ENCODE measurements at regions not wholly inside any gene's neighbourhood (a gene's known extent, or its start where the extent isn't known, plus 50 kb on each side); places are given as distances from the start of the nearest gene placed in this dataset.

- DNase-seq (ENCODE audit: low read depth, low spot score): no peak
- ChIA-PET CTCF (no interaction called here), POLR2A (no interaction called here)
- no peak overlapping the region for H3K27ac ChIP-seq (ENCODE audit: low read depth, low read length)
- no peaks in the 10 kb centered on the region for H3K27me3 ChIP-seq (ENCODE audit: control insufficient read depth, insufficient read depth, low read length)
- no peak for TF ChIP-seq CTCF (IDR thresholded peaks at IDR 0.05; ENCODE audit: low read depth, low read length)
- H3K4me3 ChIP-seq (ENCODE audit: low read depth, low read length): no peak overlapping the region
- peaks cover 3% of the 10 kb centered on the region; the same call in 1 of the 2 replicates for H3K9me3 ChIP-seq (ENCODE audit: control insufficient read depth, insufficient read depth, low read length)
Observed at GRCh38 chr3:182220471-182220870, 508.7 kb downstream of the SOX2 start.

DNA sequence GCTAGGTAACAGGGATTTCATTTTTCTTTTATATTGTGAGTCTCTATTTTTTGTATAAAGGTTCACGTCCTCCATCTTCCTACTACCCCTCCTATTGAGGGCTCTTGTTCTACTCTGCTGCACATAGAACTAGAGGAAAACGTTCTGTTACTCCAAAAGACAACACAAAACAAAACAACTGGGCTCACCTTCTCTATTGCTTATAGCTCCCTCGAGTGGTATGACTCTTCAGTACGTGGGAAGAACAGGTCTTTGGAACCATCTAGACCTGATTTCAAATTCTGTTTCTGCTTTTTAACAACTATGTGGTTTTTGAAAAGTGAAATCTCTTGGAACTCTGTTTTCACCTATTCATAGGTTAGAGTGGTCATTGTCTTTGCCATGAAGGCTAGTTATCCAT lies 515.3 kb downstream of the SOX2 start:
- no peak for TF ChIP-seq CTCF (IDR thresholded peaks at IDR 0.05; ENCODE audit: low read depth, low read length)
- no peak overlapping the region for H3K4me3 ChIP-seq (ENCODE audit: low read depth, low read length)
- H3K27me3 ChIP-seq (ENCODE audit: control insufficient read depth, insufficient read depth, low read length): no peaks in the 10 kb centered on the region
- CTCF ChIA-PET: no interaction called here
- POLR2A ChIA-PET: no interaction called here
- no peaks in the 10 kb centered on the region; the same call in 1 of the 2 replicates for H3K9me3 ChIP-seq (ENCODE audit: control insufficient read depth, insufficient read depth, low read length)
- no peak for DNase-seq (ENCODE audit: low read depth, low spot score)
- no peak overlapping the region for H3K27ac ChIP-seq (ENCODE audit: low read depth, low read length)

GRCh38 chr3:182233405-182233804 lies 521.7 kb downstream of the SOX2 start:
- Histone ChIP-seq H3K4me3 (ENCODE audit: low read depth, low read length) (no peak overlapping the region), H3K27me3 (ENCODE audit: control insufficient read depth, insufficient read depth, low read length) (no peaks in the 10 kb centered on the region), H3K27ac (ENCODE audit: low read depth, low read length) (no peak overlapping the region), H3K9me3 (ENCODE audit: control insufficient read depth, insufficient read depth, low read length) (peaks cover 4% of the 10 kb centered on the region)
- CTCF ChIA-PET: no interaction called here
- no peak for DNase-seq (ENCODE audit: low read depth, low spot score)
- POLR2A ChIA-PET: no interaction called here
- no peak for TF ChIP-seq CTCF (IDR thresholded peaks at IDR 0.05; ENCODE audit: low read depth, low read length)

GRCh38 chr3:182233957-182234356 lies 522.2 kb downstream of the SOX2 start:
- CTCF ChIA-PET: no interaction called here
- no peak for TF ChIP-seq CTCF (IDR thresholded peaks at IDR 0.05; ENCODE audit: low read depth, low read length)

DNA sequence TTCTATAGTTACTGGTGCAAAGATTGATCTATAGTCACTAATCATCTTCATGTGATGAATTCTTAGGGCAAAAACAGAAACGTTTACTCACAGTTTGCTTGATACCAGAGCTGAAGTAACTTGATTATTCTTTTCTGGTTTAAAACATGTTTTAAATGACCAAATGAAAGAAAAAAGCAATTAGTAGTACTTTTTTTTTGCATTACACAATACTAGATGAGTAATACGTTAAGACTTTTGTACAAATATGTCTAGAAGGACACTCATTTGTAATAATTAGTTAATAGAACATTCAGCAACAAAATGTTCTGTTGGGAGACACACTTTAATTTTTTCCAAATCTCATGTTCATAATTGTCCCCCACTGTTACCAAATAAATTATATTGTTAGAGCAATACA lies 523.2 kb downstream of the SOX2 start:
- ChIA-PET CTCF (no interaction called here), POLR2A (no interaction called here)
- no peak for DNase-seq (ENCODE audit: low read depth, low spot score)
- no peak overlapping the region for H3K27ac ChIP-seq (ENCODE audit: low read depth, low read length)
- H3K9me3 ChIP-seq (ENCODE audit: control insufficient read depth, insufficient read depth, low read length): peaks cover 4% of the 10 kb centered on the region
- no peak for TF ChIP-seq CTCF (IDR thresholded peaks at IDR 0.05; ENCODE audit: low read depth, low read length)
- no peak overlapping the region for H3K4me3 ChIP-seq (ENCODE audit: low read depth, low read length)
- H3K27me3 ChIP-seq (ENCODE audit: control insufficient read depth, insufficient read depth, low read length): no peaks in the 10 kb centered on the region

More at GRCh38 chr3:182233957-182234356, 522.2 kb downstream of the SOX2 start:
- no peak for DNase-seq (ENCODE audit: low read depth, low spot score)
- POLR2A ChIA-PET: no interaction called here
- Histone ChIP-seq H3K27ac (ENCODE audit: low read depth, low read length) (no peak overlapping the region), H3K27me3 (ENCODE audit: control insufficient read depth, insufficient read depth, low read length) (no peaks in the 10 kb centered on the region), H3K9me3 (ENCODE audit: control insufficient read depth, insufficient read depth, low read length) (peaks cover 4% of the 10 kb centered on the region), H3K4me3 (ENCODE audit: low read depth, low read length) (no peak overlapping the region)
